ENCODE measurements at regions not wholly inside any gene's neighbourhood (a gene's known extent, or its start where the extent isn't known, plus 50 kb on each side); places are given as distances from the start of the nearest gene placed in this dataset.
"Not testable (repeated sequence)": the region's sequence is repeated elsewhere in the genome, so short reads cannot be mapped to it uniquely, and the experiment has no call there.

DNA sequence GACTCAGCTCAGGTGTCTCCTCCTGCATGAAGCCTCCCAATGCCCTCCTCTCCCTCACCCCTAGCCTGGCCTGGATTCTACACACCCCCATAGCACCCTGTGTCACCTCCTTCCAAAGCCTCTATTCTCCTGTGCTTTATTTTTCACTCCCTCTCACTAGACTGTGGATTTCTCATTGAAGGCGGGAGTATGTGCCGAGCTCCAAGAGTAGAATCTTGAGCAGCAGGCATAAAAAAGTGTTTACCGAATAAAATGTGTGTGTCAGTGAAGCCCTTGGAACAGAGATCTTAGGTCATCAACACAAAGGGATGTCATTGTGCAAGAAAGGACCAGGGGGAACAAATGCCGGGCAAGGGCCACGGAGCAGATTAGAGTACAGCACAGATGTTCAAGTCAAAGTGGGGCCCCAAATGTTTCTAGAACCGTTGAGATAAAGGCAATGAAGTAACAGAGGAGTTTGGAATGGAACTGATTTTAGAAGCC is 106.1 kb upstream of the TMEM170B start:
- DNase-seq (ENCODE audit: low spot score) = no peak
- intact Hi-C loops (cut with DNase I) = loop anchor here (5.0 to 10.0 kb wide), 4 partner anchors 57 to 187 kb away; no protein-coding TSS in a partner anchor

DNA sequence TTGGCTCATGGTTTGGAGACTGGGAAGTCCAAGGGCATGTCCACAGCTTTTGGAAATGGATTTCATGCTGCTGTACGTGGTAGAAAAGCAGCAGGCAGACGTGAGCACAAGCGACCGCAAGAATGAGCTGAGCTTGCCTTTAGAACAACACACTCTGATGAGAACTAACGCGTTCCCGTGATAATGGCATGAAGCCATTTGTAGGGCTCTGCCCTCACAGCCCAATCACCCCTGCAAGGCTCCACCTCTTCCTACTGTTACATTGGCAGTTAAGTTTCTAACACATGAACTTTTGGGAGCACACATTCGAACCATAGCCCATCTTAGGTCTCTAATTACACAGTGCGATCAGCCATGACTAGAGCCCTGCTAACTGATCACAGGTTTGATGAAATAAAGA is 107.5 kb upstream of the TMEM170B start:
- DNase-seq (ENCODE audit: low spot score) = no peak
- intact Hi-C loops (cut with DNase I) = loop anchor here (5.0 to 10.0 kb wide), 4 partner anchors 55 to 185 kb away; no protein-coding TSS in a partner anchor

GRCh38 chr6:11429577-11429976 is 108.0 kb upstream of the TMEM170B start:
- intact Hi-C loops (cut with DNase I) = no loop called here
- no peak for DNase-seq (ENCODE audit: low spot score)

- intact Hi-C loops (cut with DNase I) = no loop called here
- no peak for DNase-seq (ENCODE audit: low spot score)
Measured at GRCh38 chr6:11428895-11429294, 108.7 kb upstream of the TMEM170B start.

DNA sequence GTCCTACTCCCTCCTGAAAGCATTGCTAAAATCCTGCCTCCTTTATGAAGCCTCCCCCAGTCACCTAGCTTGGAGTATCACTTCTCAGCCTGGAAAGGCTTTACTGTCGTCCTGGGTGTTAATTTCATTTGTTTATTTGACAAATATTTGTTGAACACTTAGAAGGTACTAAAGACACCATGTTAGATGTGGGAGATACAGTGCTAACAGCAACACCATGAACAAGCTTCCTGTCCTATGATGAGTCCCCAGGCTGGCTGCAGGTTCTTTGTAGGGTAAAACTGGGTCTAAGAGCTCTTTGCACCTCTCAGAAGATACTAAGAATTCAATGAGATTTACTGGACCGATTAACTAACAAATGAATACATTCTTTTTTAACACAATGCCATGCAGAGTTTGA is 109.2 kb upstream of the TMEM170B start:
- intact Hi-C loops (cut with DNase I) = no loop called here
- DNase-seq (ENCODE audit: low spot score) = no peak

DNA sequence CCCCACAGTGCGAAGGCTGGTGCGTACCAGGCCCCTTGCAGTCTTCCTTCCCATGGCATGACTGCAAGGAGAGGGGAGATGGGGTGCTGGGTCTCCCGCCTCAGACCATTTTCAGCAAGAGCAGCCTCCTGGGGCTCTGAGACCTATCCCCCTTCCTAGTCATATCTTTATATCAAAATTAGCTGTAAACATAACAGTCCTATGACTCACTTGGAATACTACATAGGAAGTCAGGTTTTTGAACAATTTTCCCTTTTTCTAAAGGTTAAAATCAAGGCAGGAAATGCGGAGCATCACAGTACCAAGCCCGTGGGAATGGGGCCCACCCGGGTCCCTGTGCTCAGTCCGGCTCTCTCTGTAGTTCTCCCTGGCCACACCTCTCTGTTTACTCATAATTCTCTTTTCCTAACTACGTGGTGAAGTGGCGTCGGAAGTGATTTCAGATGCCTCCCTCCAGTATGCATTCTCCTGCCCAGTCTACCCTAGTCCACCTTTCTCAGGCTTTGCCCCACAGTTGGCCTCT is 109.8 kb upstream of the TMEM170B start:
- DNase-seq (ENCODE audit: low spot score) = no peak
- intact Hi-C loops (cut with DNase I) = no loop called here

DNA sequence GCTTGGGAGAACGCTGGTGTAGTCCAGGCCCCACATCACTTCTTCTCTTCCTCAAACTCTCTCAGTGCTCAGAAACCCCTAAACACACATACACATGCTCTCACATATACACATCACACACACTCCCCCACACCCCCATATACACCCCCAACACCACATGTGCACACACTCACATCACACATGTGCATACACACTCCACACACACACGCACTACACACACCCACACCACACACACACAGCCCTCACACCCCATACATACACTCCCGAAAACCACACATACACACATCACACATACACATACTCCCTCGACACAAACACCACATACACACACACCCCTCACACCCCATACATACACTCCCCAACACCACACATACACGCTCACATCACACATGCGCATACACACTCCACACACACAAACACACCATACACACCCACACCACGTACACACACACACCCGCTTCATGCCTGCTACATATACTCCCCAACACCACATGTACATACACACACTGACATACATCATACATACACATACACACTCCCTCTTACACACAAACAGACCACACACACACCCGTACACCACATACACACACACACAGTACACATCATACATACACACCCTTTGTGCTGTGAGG is 110.3 kb upstream of the TMEM170B start:
- no peak for DNase-seq (ENCODE audit: low spot score)
- intact Hi-C loops (cut with DNase I) = no loop called here

DNA sequence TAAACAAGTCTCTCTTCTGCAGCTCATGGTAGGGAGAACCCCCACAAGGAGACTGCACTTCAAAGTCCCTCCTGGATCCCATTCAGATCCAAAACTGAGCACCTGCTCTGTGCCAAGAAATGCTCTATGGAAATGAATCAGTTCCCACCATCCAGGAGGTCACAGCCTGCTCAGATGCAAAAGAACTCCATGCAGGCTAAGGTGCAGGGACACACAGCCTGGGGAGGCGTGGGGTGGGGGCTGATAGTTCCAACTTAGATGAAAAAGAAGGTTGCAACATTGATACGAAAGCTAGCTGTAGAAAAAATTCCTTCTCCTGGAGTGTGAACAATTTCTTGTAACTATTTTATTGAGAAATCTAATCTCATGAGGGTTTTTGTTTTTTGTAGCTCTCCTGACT is 111.0 kb upstream of the TMEM170B start:
- DNase-seq (ENCODE audit: low spot score) = no peak
- intact Hi-C loops (cut with DNase I) = no loop called here

DNA sequence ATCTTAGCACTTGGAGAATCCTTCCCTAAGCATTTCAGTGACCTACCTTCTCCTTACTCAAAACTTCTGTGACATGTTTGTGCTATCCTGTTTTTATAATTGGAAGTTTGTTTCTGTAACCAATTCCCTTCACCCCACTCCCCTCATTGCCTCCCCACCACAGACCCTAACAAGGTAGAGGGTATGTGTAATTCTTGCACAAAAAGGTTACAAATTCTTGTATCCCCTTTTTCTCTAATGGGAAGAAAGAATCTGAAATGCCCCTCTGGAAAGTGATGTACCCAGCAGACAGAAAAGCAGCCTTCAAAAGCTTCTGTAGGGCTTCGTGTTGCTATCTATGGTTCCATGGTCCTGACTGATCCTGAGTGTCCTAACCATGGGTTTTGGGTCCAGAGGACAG is 111.7 kb upstream of the TMEM170B start:
- intact Hi-C loops (cut with DNase I) = no loop called here
- no peak for DNase-seq (ENCODE audit: low spot score)

GRCh38 chr6:11425431-11425871 is 112.1 kb upstream of the TMEM170B start:
- intact Hi-C loops (cut with DNase I) = no loop called here

DNA sequence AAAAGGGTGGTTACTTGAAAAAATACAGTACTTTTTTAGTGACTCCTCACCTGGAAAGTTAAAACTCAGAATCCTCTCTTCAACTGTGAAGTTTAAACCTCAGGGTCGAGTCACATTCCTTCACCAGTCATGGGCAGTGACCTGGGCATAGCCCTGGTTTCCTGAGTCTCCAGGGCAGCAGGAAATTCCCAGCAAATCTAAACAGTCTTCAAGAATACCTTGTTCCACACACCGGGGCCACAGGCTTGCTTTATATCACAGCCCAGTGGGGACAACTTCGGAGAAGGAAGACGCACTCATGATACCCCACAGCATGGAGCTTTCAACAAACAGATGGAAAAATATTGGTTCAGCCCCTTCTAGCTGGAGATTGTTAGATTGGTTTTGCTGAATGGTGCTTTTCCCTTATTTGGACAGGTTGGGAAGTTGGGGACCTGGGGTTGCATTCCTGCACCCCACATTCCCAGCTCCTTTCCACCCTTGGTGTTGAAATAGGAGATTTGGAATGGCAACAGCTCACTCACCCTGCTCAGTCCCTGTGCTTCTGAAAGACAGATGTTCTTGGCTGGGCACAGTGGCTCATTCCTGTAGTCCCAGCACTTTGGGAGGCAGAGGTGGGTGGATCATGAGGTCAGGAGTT is 113.0 kb upstream of the TMEM170B start:
- intact Hi-C loops (cut with DNase I) = no loop called here
- no peak for DNase-seq (ENCODE audit: low spot score)

More at GRCh38 chr6:11425431-11425871, 112.1 kb upstream of the TMEM170B start:
- no peak for DNase-seq (ENCODE audit: low spot score)

GRCh38 chr6:11423667-11424066 is 113.9 kb upstream of the TMEM170B start:
- DNase-seq (ENCODE audit: low spot score) = no peak
- intact Hi-C loops (cut with DNase I) = no loop called here

DNA sequence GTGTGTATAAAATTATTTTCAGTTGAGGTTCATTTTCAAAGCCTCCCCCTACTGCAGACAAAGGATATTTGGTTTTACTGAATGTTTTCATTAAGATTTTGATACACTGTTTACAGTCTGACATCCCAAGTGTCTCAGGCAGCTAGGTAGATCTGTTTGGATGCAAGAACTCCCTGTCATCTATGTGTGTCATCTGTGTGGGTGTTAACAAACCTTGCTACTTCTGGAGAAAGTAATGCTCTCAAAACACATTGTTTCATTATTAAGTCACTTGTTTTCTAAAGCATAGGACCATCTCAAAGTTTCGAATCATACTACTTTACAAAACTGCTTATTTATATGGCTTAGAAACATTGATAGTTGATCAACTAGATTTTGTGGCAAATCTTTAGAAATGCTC is 114.5 kb upstream of the TMEM170B start:
- intact Hi-C loops (cut with DNase I) = no loop called here
- DNase-seq (ENCODE audit: low spot score) = no peak

DNA sequence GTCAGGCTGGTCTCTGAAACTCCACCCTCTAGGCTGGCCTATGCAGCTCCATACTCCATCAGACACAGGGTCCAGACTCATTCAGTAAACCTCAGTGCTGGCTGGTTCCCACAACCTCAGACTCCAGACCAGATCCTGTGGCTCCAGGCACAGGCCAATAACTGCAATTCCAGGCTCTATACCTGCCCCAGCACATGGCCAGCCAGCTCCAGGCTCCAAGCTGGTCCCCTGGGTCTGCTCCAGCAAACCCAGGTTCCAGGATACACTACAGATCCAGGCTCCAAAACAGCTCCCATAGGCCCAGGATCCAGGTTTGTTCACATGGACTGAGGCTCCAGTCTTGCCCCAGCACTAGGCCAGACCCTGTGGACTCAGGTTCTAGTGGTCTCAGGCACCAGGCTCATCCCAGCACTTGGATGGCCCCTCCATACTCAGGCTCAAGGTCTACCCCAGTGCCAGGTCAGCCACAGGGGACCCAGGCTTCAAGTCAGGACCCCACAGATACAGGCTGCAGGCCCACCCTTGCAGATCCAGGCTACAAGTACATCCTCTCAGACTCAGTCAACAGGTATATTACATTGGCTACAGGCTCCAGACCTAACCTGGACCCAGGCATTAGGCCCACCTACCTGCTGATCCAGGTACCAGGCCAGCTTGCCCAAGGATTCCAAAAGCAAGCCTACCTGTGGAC is 117.6 kb upstream of the TMEM170B start:
- no peak for DNase-seq (ENCODE audit: low spot score)
- intact Hi-C loops (cut with DNase I) = loop anchor here in 1 of 2 donors (1.0 to 5.0 kb wide), 2 partner anchors 163 to 178 kb away; no protein-coding TSS in a partner anchor

DNA sequence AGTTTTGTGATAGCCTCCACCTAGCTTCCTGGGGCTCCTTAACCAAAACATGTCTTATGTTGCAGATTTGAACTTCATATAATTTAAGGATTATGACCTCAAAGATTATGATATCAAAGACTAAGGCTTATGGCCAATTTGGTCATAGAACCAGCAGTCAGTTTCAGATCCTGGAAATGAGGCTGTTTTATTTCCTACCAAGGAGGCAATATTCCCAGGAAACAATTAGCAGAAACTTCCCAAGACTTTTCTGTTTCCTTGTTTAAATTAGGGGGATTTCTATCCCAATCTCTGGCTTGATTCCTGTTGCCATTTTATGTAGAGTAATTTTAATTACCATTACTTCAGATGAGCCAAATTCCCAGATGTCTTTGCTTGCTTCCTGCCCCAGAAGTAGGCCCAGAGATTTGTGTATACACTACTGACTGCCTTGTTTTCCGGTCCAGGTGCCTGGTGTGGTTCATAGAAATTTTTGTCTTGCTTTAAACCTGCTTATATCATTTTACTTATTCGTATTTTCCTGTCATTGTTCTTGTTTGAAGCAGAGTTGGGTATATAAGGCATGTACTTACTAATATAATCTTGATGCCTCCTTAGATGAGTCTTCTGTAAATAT is 119.2 kb upstream of the TMEM170B start:
- DNase-seq (ENCODE audit: low spot score) = no peak
- intact Hi-C loops (cut with DNase I) = loop anchor here in 1 of 2 donors (5.0 kb wide), 1 partner anchor 176 kb away; no protein-coding TSS in a partner anchor

- no peak for DNase-seq (ENCODE audit: low spot score)
- intact Hi-C loops (cut with DNase I) = loop anchor here in 1 of 2 donors (5.0 kb wide), 1 partner anchor 175 kb away; no protein-coding TSS in a partner anchor
Measured at GRCh38 chr6:11416936-11417576, 120.5 kb upstream of the TMEM170B start.

DNA sequence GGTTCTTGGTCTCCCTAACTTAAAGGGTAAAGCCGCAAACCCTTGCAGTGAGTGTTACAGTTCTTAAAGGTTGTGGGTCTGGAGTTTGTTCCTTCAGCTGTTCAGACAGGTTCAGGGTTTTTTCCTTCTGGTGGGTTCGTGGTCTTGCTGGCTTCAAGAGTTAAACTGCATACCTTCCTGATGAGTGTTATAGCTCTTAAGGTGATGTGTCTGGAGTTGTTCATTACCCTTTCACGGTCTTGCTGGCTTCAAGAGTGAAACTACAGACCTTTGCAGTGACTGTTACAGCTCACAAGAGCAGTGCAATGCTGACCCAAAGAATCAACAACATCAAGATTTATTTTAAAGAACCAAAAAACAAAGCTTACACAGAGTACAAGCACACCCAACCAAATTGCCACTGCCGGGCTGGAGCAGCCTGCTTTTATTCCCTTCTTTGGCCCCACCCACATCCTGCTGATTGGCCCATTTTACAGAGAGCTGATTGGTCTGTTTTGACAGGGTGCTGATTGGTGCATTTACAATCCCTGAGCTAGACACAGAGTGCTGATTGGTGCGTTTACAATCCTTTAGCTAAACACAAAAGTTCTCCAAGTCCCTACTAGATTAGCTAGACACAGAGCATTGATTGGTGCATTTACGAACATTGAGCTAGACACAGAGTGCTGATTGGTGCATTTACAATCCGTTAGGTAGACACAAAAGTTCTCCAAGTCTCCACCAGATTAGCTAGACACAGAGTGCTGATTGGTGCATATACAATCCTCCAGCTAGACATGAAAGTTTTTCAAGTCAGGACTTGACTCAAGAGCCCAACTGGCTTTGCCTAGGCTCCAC is 121.2 kb upstream of the TMEM170B start:
- intact Hi-C loops (cut with DNase I) = loop anchor here in 1 of 2 donors (5.0 kb wide), 1 partner anchor 174 kb away; no protein-coding TSS in a partner anchor
- DNase-seq (ENCODE audit: low spot score) = not testable (repeated sequence)

- no peak for DNase-seq (ENCODE audit: low spot score)
- intact Hi-C loops (cut with DNase I) = loop anchor here in 1 of 2 donors (5.0 kb wide), 1 partner anchor 173 kb away; no protein-coding TSS in a partner anchor
Measured at GRCh38 chr6:11415557-11415956, 122.0 kb upstream of the TMEM170B start.
